ENCODE measurements at regions not wholly inside any gene's neighbourhood (a gene's known extent, or its start where the extent isn't known, plus 50 kb on each side); places are given as distances from the start of the nearest gene placed in this dataset.

DNA sequence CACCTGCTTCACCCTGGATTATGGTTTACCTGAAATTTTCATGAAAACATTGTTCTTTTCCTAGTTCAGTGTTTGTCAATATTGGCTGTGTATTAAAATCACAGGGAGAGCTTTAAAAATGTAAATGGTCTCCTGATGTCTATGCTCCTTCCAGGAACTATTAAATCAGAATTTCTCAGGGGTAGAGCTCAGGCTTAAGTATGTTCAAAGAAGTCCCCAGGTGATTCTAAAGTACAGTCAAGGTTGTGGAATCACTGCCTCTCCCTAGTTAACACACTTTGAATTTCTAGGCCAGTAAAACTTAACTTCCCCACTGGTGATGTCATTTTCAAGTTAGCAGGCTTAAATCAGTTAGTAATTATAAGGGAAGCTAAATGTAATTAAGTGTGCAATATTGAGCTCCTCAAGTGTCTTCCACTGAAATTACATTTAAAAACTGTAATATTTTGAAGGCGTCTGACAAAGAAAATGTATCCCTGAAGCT, 150.3 kb upstream of the SLC28A3 start:
- TF ChIP-seq ZNF549 (CRISPR knock-in tag; IDR thresholded peaks at IDR 0.05) (no peak), ZNF589 (CRISPR knock-in tag; conservative IDR thresholded peaks at IDR 0.05) (no peak), ZNF720 (CRISPR knock-in tag; IDR thresholded peaks at IDR 0.05) (no peak), ZNF274 (CRISPR knock-in tag; IDR thresholded peaks at IDR 0.05) (no peak), DMAP1 (CRISPR knock-in tag; IDR thresholded peaks at IDR 0.05) (no peak), SIN3A (IDR thresholded peaks at IDR 0.05; ENCODE audit: borderline replicate concordance, low read depth, low read length) (no peak), SMARCE1 (IDR thresholded peaks at IDR 0.05; ENCODE audit: borderline replicate concordance) (no peak), POLR2AphosphoS5 (IDR thresholded peaks at IDR 0.05; ENCODE audit: low read depth, low read length) (no peak)
- TF ChIP-seq, protein P1, sequence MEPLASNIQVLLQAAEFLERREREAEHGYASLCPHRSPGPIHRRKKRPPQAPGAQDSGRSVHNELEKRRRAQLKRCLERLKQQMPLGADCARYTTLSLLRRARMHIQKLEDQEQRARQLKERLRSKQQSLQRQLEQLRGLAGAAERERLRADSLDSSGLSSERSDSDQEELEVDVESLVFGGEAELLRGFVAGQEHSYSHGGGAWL (CRISPR knock-in tag; IDR thresholded peaks at IDR 0.05), result no peak
- TF ChIP-seq, protein P2, sequence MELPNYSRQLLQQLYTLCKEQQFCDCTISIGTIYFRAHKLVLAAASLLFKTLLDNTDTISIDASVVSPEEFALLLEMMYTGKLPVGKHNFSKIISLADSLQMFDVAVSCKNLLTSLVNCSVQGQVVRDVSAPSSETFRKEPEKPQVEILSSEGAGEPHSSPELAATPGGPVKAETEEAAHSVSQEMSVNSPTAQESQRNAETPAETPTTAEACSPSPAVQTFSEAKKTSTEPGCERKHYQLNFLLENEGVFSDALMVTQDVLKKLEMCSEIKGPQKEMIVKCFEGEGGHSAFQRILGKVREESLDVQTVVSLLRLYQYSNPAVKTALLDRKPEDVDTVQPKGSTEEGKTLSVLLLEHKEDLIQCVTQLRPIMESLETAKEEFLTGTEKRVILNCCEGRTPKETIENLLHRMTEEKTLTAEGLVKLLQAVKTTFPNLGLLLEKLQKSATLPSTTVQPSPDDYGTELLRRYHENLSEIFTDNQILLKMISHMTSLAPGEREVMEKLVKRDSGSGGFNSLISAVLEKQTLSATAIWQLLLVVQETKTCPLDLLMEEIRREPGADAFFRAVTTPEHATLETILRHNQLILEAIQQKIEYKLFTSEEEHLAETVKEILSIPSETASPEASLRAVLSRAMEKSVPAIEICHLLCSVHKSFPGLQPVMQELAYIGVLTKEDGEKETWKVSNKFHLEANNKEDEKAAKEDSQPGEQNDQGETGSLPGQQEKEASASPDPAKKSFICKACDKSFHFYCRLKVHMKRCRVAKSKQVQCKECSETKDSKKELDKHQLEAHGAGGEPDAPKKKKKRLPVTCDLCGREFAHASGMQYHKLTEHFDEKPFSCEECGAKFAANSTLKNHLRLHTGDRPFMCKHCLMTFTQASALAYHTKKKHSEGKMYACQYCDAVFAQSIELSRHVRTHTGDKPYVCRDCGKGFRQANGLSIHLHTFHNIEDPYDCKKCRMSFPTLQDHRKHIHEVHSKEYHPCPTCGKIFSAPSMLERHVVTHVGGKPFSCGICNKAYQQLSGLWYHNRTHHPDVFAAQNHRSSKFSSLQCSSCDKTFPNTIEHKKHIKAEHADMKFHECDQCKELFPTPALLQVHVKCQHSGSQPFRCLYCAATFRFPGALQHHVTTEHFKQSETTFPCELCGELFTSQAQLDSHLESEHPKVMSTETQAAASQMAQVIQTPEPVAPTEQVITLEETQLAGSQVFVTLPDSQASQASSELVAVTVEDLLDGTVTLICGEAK (IDR thresholded peaks at IDR 0.05), result no peak
- TF ChIP-seq, protein P2 (CRISPR knock-in tag; IDR thresholded peaks at IDR 0.05), result no peak
- TF ChIP-seq, protein P3, sequence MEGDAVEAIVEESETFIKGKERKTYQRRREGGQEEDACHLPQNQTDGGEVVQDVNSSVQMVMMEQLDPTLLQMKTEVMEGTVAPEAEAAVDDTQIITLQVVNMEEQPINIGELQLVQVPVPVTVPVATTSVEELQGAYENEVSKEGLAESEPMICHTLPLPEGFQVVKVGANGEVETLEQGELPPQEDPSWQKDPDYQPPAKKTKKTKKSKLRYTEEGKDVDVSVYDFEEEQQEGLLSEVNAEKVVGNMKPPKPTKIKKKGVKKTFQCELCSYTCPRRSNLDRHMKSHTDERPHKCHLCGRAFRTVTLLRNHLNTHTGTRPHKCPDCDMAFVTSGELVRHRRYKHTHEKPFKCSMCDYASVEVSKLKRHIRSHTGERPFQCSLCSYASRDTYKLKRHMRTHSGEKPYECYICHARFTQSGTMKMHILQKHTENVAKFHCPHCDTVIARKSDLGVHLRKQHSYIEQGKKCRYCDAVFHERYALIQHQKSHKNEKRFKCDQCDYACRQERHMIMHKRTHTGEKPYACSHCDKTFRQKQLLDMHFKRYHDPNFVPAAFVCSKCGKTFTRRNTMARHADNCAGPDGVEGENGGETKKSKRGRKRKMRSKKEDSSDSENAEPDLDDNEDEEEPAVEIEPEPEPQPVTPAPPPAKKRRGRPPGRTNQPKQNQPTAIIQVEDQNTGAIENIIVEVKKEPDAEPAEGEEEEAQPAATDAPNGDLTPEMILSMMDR (CRISPR knock-in tag; IDR thresholded peaks at IDR 0.05), result no peak

Data from HepG2 (cell line).